Vagina (tissue), 2 donors: ENCODE measurements at regions not wholly inside any gene's neighbourhood (a gene's known extent, or its start where the extent isn't known, plus 50 kb on each side); places are given as distances from the start of the nearest gene placed in this dataset.

Source experiments
- DNase-seq, 2 donors: peaks; one replicate each; pipeline ENCODE4 v3.0.0-alpha.2; 2017; ENCODE audit errors: extremely low spot score in 2 of 2
- H3K27ac ChIP-seq: fragments of 200-600 bp; sonication (generic); one replicate; pipeline ENCODE4 v1.5.1; 2019
- H3K27me3 ChIP-seq: fragments of 200-600 bp; sonication (generic); one replicate; pipeline ENCODE4 v1.5.1; 2019
- H3K36me3 ChIP-seq, 2 donors: fragments of 200-600 bp; sonication (generic); one replicate each; pipeline ENCODE4 v1.5.1; 2017 to 2019
- H3K4me1 ChIP-seq: fragments of 200-600 bp; sonication (generic); one replicate; pipeline ENCODE4 v1.5.1; 2019
- H3K4me3 ChIP-seq, 2 donors: fragments of 200-600 bp; sonication (generic); 1 replicate in 1 of 2; 2 replicates in 1 of 2; pipeline ENCODE4 v1.5.1; 2016 to 2019
- H3K9me3 ChIP-seq: fragments of 200-600 bp; sonication (generic); one replicate; pipeline ENCODE4 v1.5.1; 2019
- CTCF ChIP-seq, 3 experiments: fragments of 450-650 bp in 2 of 3; fragments of 200-600 bp in 1 of 3; sonication (generic) in 1 of 3; IDR thresholded peaks; one replicate each; pipeline ENCODE4 v1.5.1; 2017 to 2019; ENCODE audit warnings: antibody characterized with exemption in 3 of 3, mild to moderate bottlenecking in 2 of 3, moderate library complexity in 2 of 3
- POLR2A ChIP-seq, 2 donors: fragments of 450-650 bp; IDR thresholded peaks; one replicate each; pipeline ENCODE4 v1.6.1; 2017; ENCODE audit warnings: antibody characterized with exemption in 2 of 2, mild to moderate bottlenecking in 2 of 2, moderate library complexity in 2 of 2
- POLR2AphosphoS5 ChIP-seq, 2 donors: sonication (generic); formaldehyde crosslinking; IDR thresholded peaks; one replicate each; pipeline ENCODE4 v1.9.0; 2017; ENCODE audit warnings: antibody characterized with exemption in 2 of 2, mild to moderate bottlenecking in 2 of 2, low read depth in 1 of 2; ENCODE audit not compliant: insufficient read depth in 1 of 2
- intact Hi-C: fragments of 100-400 bp; cut with DNase I; formaldehyde crosslinking; loops from one replicate; pipeline ENCODE4 v1.15.1; 2023

GRCh38 chr6:23222724-23223123, 653.4 kb downstream of the HDGFL1 start:
- no peaks in the 10 kb centered on the region for H3K9me3 ChIP-seq
- no peak overlapping the region for H3K4me3 ChIP-seq
- H3K4me1 ChIP-seq, result no peaks in the 10 kb centered on the region
- H3K36me3 ChIP-seq, result no peaks in the 10 kb centered on the region
- TF ChIP-seq CTCF (IDR thresholded peaks at IDR 0.05) (no peak), POLR2A (IDR thresholded peaks at IDR 0.05) (no peak), POLR2AphosphoS5 (IDR thresholded peaks at IDR 0.05; ENCODE audit: insufficient read depth in 1 of 2, low read depth in 1 of 2) (no peak)
- DNase-seq, result no peak
- no peaks in the 10 kb centered on the region for H3K27me3 ChIP-seq
- no peak overlapping the region for H3K27ac ChIP-seq
- intact Hi-C loops, result no loop called here

GRCh38 chr6:23224540-23224939, 655.2 kb downstream of the HDGFL1 start:
- no peaks in the 10 kb centered on the region for H3K36me3 ChIP-seq
- TF ChIP-seq POLR2A (IDR thresholded peaks at IDR 0.05), result no peak
- TF ChIP-seq CTCF (IDR thresholded peaks at IDR 0.05), result no peak
- TF ChIP-seq POLR2AphosphoS5 (IDR thresholded peaks at IDR 0.05; ENCODE audit: insufficient read depth in 1 of 2, low read depth in 1 of 2), result no peak
- intact Hi-C loops, result no loop called here

GRCh38 chr6:23228439-23229024, 659.2 kb downstream of the HDGFL1 start:
- no peak for DNase-seq
- Histone ChIP-seq H3K4me1 (no peaks in the 10 kb centered on the region), H3K27ac (no peak overlapping the region), H3K4me3 (no peak overlapping the region), H3K36me3 (no peaks in the 10 kb centered on the region), H3K27me3 (no peaks in the 10 kb centered on the region), H3K9me3 (no peaks in the 10 kb centered on the region)
- intact Hi-C loops, result no loop called here
- TF ChIP-seq CTCF (IDR thresholded peaks at IDR 0.05) (no peak), POLR2AphosphoS5 (IDR thresholded peaks at IDR 0.05; ENCODE audit: insufficient read depth in 1 of 2, low read depth in 1 of 2) (no peak), POLR2A (IDR thresholded peaks at IDR 0.05) (no peak)

More at GRCh38 chr6:23224540-23224939, 655.2 kb downstream of the HDGFL1 start:
- no peaks in the 10 kb centered on the region for H3K27me3 ChIP-seq
- DNase-seq, result no peak
- H3K27ac ChIP-seq, result no peak overlapping the region
- H3K9me3 ChIP-seq, result no peaks in the 10 kb centered on the region
- H3K4me3 ChIP-seq, result no peak overlapping the region
- no peaks in the 10 kb centered on the region for H3K4me1 ChIP-seq

GRCh38 chr6:23243854-23244253, 674.5 kb downstream of the HDGFL1 start:
- Histone ChIP-seq H3K36me3 (no peaks in the 10 kb centered on the region), H3K4me1 (no peaks in the 10 kb centered on the region), H3K27ac (no peak overlapping the region), H3K27me3 (no peaks in the 10 kb centered on the region), H3K9me3 (no peaks in the 10 kb centered on the region), H3K4me3 (no peak overlapping the region)
- TF ChIP-seq POLR2A (IDR thresholded peaks at IDR 0.05), result no peak
- intact Hi-C loops, result no loop called here
- DNase-seq, result no peak

GRCh38 chr6:23244300-23244699, 674.9 kb downstream of the HDGFL1 start:
- no peak overlapping the region for H3K4me3 ChIP-seq
- intact Hi-C loops, result no loop called here
- TF ChIP-seq POLR2A (IDR thresholded peaks at IDR 0.05), result no peak
- TF ChIP-seq CTCF (IDR thresholded peaks at IDR 0.05), result no peak
- no peak for TF ChIP-seq POLR2AphosphoS5 (IDR thresholded peaks at IDR 0.05; ENCODE audit: insufficient read depth in 1 of 2, low read depth in 1 of 2)
- H3K36me3 ChIP-seq, result no peaks in the 10 kb centered on the region
- no peaks in the 10 kb centered on the region for H3K27me3 ChIP-seq
- no peaks in the 10 kb centered on the region for H3K9me3 ChIP-seq
- no peaks in the 10 kb centered on the region for H3K4me1 ChIP-seq
- DNase-seq, result no peak
- no peak overlapping the region for H3K27ac ChIP-seq
